Choroid plexus epithelial cell (primary cell): ENCODE measurements at regions not wholly inside any gene's neighbourhood (a gene's known extent, or its start where the extent isn't known, plus 50 kb on each side); places are given as distances from the start of the nearest gene placed in this dataset.

Experiments used
- DNase-seq: peaks from one replicate; pipeline ENCODE4 v3.0.0-alpha.2; 2010; ENCODE audit warnings: low read depth
- H3K4me3 ChIP-seq: 2 replicates; pipeline ENCODE4 v1.5.1; 2011; ENCODE audit warnings: low read depth, mild to moderate bottlenecking, control low read depth, low read length, moderate library complexity
- TF ChIP-seq, protein P1 (sequence below): conservative IDR thresholded peaks from 2 replicates; pipeline ENCODE4 v1.5.1; 2011; ENCODE audit warnings: low read depth, mild to moderate bottlenecking, control low read depth, inconsistent platforms, low read length, moderate library complexity

DNA sequence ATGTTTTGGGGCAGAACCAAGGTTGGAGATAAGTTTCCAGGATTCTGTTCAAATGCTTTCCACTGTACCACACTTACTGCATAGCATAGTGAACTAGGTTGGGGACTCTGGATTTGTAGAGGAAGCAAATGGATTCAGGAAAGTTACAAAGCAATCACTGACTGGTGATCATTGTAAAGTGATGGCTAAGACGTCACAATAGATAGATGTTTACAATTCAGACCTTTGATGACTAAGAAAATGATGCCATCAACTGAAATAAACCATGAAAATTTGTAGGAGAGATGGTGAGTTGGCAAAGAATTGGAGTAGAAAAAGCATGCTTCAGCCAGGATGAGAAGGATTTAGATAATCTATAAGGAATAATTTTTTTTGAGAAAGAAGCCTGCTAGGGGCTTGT, 178.0 kb downstream of the UBE2E3 start:
- TF ChIP-seq, protein P1, sequence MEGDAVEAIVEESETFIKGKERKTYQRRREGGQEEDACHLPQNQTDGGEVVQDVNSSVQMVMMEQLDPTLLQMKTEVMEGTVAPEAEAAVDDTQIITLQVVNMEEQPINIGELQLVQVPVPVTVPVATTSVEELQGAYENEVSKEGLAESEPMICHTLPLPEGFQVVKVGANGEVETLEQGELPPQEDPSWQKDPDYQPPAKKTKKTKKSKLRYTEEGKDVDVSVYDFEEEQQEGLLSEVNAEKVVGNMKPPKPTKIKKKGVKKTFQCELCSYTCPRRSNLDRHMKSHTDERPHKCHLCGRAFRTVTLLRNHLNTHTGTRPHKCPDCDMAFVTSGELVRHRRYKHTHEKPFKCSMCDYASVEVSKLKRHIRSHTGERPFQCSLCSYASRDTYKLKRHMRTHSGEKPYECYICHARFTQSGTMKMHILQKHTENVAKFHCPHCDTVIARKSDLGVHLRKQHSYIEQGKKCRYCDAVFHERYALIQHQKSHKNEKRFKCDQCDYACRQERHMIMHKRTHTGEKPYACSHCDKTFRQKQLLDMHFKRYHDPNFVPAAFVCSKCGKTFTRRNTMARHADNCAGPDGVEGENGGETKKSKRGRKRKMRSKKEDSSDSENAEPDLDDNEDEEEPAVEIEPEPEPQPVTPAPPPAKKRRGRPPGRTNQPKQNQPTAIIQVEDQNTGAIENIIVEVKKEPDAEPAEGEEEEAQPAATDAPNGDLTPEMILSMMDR = no peak
- no peak overlapping the region for H3K4me3 ChIP-seq
- no peak for DNase-seq

DNA sequence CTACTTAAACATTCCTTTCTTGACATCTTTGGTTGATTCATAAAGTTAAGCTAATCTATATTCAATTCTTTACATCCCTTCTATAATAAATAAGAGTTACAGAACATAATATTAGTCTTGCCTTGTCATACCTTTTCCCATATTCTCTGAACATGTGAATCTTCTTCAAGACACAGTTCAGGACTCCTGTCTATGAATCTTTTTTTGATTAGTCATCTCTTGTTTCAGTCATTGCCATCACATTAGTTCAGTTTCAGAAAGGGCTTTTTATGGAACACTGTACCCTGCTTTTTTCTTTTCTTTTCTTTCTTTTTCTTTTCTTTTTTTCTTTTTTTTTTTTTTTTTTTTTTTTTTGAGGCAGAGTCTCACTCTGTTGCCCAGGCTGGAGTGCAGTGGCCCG, 181.2 kb downstream of the UBE2E3 start:
- H3K4me3 ChIP-seq = no peak overlapping the region
- TF ChIP-seq, protein P1 = no peak
- no peak for DNase-seq

DNA sequence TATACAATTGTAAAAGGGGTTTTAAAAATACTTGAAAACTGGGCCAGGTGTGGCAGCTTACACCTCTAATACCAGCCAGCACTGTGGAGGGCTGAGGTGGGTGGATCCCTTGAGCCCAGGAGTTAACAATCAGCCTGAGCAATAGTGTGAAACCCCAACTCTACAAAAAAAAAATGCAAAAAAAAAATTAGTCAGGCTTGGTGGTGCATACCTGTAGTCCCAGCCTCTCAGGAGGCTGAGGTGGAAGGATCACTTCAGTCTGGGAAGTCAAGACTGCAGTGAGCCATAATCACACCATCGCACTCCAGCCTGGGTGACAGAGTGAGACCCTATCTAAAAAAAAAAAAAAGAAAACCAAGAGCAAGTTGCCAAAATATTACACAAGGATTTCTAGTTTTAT, 182.7 kb downstream of the UBE2E3 start:
- TF ChIP-seq, protein P1 = no peak
- H3K4me3 ChIP-seq = no peak overlapping the region
- no peak for DNase-seq

DNA sequence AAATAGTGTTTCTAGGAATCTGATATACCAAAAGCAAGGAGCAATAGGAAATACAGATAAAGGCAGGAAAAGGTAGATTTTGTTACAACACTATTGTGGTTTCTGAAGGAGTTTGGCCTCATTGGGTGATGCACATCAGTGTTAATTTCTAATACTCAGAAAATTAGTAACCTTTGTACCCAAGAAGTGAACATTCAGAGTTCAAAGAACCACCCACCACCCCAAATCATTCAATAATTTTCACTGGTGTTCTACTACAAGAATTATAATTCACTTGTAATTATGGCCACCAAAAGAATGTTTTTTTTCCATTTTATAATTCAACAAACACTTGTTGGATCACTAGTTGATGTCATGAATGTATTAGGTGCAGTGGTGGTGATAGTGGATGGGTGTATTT, 183.3 kb downstream of the UBE2E3 start:
- TF ChIP-seq, protein P1 = no peak
- no peak for DNase-seq
- no peak overlapping the region for H3K4me3 ChIP-seq

DNA sequence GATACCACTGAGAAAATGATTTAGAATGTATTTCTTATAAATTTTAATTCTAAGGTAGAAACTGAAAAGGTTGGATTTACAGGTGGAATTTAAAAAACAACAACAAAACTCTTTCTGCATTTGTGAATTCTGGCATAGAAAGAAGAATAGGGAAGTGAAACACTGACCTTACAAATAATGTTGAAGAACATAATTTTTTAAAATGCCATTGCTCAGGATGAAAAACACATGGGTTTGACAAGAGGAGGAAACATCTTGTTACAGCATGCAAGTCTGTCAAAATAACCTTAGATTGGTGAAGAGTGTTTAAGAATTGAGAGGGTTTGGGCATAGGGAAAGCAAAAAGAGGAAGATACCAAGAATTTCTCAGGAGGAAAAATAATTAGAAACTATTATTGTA, 184.3 kb downstream of the UBE2E3 start:
- DNase-seq = no peak
- no peak overlapping the region for H3K4me3 ChIP-seq

DNA sequence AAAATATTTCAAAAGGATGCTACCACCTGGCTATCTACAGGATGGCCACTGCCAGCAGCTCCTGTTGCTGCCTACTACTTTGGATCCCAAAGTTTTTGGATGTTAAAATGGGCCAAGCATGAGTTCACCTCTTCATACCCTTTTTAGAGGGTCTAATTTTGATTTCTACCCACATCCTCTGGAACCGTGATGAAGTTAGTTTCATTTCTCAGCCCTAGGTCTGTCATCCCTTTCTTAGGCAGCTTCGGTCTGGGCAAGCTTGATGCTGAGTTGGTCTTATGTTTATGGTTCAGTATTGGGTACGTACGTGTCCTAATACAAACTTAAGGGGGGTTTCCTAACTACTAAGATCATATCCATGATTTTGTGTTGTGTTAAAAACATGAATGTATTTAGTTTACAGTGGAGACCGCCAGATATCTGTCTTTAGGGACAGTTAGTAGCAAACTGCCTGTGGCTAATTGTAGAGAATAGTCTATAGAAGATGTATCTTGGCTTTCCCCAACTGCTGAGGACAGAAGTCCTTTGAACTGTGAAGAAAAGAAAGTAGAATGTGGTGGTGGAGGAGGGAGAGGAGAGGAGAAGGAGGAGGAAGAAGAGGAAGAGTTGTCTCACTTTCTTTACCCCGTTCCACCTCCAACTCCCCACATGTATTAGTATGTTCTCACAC, 184.9 kb downstream of the UBE2E3 start:
- TF ChIP-seq, protein P1 = no peak
- DNase-seq = no peak
- H3K4me3 ChIP-seq = no peak overlapping the region

More for the DNA sequence above, 184.3 kb downstream of the UBE2E3 start:
- TF ChIP-seq, protein P1 = no peak

DNA sequence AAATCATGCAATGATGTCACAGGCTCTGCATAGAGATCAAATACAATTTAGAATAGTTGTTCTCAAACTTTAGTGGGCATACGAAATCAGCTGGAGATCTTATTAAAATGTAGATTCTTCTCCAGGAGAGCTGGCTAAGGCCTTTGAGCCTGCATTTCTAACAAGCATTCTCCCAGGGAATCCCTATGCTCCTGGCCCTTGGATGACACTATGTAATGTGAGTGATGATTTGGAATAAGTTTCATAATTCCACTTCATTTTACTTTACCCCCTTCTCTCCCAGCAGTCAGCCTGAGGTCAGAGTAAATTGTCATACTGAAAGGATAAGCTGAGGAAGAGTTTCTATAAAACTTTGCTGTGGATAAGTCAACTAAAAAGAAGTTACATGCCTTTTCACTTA, 189.1 kb downstream of the UBE2E3 start:
- no peak overlapping the region for H3K4me3 ChIP-seq
- TF ChIP-seq, protein P1 = no peak
- no peak for DNase-seq
